Astrocyte of the hippocampus (primary cell): ENCODE measurements at regions not wholly inside any gene's neighbourhood (a gene's known extent, or its start where the extent isn't known, plus 50 kb on each side); places are given as distances from the start of the nearest gene placed in this dataset.
"Not testable (repeated sequence)": the region's sequence is repeated elsewhere in the genome, so short reads cannot be mapped to it uniquely, and the experiment has no call there.

Experiments
- DNase-seq: peaks from one replicate; pipeline ENCODE4 v3.0.0; 2011; ENCODE audit warnings: low read depth, low spot score

DNA sequence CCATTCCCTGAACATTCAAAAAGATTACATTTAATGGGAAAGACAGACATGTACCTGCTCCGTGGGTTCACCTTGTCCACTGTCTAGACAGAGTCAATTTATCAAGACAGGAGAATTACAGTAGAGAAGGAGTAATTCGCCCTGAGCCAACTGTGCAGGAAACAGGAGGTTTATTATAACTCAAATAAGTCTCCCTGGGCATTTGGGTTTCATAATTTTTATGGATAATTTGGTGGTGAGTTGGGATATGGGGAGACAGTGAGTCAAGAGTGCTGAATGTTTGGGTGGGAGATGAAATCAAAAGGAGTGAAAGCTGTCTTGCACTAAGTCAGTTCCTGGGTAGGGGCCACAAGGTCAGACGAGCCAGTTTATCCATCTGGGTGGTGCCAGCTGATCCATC, 165.9 kb upstream of the NAMPT start:
- DNase-seq: no peak

DNA sequence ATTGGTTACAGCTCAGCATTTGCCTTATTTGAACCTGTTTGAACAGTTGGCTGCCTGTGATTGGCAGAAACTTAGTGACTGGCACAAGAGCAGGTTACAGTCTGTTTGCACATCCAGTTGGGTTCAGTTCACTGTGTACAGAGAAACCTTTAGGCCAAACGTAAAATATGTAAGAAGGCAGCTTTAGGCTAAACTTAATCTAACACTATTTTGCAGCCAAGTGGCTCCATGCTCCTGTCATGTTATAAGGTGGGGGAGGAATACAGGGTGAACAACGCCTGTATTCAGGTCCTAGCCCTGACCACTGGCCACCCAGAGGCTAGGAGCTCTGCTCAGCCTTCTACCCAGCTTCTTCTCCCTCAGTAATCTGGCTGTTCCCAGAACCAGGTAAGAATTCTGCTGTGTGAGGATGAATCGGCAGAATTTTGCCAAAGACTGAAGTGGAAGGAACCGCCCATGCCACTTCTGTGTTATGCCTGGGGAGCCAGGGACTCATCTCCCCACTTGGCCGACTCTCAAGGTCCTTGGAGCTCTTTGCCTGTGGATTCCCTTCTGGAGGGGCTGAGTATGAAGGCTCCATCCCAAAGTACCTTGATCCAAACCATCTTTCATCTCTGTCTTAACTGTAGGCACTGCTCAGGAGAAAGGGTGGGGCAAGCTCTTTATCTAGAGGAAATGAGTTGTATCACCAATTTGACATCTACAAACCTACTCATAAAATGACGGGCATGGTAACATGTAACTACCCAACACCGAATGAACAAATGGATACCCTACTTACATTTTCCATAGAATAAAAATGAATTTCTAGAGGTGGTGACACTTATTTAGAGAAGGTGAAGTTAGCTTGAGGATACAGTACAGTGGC, 164.4 kb upstream of the NAMPT start:
- DNase-seq: no peak

DNA sequence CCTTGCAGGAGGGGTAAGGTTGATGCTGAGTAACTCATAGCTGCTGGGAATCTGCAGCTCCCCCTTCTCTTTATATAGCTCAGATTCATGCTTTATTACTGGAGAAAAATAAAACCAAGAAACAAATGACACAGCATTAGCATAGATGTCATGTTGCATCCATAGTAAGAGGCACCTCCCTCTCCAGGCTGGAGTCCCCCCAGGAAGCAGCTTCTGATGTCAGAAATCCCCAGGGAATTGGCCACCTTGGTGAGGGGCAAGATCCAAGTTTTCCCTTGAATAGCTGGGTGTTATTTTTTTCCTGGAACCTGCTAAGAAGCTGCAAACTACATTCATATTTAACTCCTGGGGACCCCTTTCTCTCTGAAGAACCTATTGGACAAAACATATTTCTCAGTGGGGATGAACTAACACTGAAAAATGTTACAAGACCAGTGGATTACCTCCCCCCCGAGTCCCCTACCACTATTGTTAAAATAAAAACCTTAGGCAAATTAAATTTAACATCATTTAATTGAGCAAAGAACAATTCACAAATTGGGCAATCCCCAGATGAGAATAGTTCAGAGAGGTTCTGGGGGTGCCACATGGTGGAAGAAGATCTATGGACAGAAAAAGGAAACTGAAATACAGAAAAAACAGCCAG, 163.7 kb upstream of the NAMPT start:
- DNase-seq: no peak

DNA sequence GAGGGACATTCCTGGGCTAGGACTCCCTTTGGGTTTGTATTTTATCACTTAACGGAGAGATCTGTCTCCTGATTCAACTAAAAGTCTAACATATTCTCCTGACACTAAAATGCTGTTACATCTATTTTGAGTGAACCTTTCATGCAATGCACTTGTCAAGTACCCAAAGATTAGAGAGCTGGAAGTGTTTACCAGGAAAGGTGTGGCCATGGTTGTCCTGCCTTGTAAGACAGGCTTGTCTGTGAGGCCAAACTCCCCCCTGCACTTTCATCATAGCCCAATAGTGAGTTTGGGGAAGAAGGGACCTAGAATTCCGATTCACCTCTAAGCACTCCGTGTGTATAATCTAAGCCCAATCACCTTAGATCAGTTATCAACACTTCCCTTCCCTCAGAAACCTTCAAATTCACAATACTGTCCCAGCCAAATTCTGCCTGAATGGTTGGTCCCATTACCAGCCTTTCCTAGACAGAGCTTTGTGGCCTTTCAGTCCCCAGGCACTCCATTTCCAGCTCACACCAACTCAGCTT, 162.6 kb upstream of the NAMPT start:
- no peak for DNase-seq

DNA sequence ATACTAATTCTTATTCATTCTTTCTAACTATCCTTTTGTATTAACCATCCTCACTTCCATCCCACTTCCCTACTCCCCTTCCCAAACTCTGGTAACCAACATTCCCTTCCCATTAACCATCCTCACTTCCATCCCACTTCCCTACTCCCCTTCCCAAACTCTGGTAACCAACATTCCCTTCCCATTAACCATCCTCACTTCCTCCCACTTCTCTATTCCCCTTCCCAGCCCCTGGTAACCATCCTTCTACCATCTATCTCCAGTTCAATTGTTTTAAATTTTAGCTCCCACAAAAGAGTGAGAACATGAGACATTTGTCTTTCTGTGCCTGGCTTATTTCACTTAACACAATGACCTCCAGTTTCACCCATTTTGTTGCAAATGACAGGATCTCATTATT, 160.6 kb upstream of the NAMPT start:
- DNase-seq: not testable (repeated sequence)

DNA sequence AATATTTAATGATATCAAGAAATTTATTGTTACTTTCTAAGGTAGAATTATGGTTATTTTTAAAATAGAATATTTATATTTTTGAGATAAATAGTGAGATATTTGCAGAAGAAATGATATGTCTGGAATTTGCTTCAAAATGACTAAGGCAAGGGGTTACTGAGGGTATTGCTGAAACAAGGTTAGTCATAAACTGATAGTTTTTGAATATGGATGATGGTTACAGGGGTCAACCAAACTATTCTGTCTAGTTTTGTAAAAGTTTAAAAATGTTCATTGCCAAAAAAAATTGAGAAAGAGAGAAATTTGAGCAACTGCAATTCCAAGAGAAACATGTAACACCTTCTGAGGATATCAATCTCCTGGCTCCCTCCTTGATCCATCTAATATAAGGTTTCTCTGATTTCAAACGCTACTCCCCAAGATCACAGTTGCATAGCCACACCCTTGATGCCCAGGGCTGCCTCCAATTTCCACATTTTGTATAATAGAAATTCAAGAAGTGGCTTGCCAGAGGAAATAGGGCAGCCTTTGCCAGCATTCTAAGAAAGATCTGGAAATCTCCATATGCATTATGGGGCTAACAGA, 159.4 kb upstream of the NAMPT start:
- DNase-seq: no peak

DNA sequence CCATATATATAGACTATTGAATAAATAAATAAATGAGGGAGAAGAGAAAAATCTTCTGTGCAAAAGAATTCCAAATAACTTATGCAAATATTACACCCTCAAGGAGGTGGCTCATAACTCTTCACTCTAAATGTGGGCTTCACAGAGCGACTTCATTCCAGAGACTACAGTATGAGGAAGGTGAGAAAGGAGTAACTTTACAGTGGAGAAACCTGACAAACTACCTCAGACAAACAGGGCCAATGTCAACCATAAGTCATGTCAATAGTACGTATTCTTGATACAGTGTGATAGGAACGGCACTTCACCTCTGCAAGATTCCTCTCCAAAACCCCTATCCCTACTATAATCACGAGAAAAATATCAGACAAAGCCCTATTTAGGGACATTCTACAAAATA, 158.4 kb upstream of the NAMPT start:
- DNase-seq: no peak

DNA sequence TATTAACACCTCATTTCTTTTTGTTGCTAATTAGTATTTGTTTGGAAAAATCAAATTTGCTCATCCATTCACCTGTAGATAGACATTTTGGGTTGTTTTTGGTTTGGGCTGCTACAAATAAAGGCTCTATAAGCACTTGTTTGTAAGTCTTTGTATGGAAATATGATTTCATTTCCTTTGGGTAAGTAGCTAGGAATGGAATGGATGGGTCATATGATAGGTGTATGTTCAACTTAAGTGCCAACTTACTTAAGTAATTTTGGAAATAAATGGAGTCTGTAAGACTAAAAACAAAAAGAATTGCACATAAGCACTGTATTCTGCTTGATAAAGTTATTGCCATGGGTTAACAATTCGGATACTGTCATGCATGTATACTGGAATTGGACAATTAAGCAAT, 157.7 kb upstream of the NAMPT start:
- DNase-seq: no peak

DNA sequence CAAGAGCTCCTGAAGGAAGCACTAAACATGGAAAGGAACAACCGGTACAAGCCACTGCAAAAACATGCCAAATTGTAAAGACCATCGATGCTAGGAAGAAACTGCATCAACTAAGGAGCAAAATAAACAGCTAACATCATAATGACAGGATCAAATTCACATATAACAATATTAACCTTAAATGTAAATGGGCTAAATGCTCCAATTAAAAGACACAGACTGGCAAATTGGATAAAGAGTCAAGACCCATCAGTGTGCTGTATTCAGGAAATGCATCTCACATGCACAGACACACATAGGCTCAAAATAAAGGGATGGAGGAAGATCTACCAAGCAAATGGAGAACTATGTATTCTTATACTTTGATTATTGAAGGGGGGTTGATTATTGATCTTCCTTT, 156.6 kb upstream of the NAMPT start:
- DNase-seq: not testable (repeated sequence)

DNA sequence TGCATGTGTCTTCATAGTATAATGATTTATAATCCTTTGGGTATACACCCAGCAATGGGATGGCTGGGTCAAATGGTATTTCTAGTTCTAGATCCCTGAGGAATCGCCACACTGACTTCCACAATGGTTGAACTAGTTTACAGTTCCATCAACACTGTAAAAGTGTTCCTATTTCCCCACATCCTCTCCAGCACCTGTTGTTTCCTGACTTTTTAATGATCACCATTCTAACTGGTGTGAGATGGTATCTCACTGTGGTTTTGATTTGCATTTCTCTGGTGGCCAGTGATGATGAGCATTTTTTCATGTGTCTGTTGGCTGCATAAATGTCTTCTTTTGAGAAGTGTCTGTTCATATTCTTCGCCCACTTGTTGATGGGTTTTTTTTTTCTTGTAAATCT, 152.2 kb upstream of the NAMPT start:
- not testable (repeated sequence) for DNase-seq

DNA sequence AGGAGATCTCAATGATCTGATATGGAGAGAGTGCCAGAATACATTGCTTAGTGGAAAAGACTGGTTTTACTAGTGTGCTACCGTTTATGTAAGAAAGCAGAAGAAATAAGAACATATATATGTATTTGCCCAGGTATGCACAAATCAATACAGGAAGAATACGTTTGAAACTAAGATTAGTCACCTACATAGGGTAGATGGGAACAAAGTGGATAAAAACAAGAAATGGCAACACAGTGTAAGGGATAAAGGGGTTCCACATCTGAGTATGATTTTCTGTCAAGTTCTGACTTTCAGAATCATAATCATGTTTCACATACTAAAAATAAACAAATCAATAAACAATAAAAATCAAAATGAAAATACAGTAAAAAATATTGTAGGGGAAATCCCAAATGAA, 148.6 kb upstream of the NAMPT start:
- no peak for DNase-seq

DNA sequence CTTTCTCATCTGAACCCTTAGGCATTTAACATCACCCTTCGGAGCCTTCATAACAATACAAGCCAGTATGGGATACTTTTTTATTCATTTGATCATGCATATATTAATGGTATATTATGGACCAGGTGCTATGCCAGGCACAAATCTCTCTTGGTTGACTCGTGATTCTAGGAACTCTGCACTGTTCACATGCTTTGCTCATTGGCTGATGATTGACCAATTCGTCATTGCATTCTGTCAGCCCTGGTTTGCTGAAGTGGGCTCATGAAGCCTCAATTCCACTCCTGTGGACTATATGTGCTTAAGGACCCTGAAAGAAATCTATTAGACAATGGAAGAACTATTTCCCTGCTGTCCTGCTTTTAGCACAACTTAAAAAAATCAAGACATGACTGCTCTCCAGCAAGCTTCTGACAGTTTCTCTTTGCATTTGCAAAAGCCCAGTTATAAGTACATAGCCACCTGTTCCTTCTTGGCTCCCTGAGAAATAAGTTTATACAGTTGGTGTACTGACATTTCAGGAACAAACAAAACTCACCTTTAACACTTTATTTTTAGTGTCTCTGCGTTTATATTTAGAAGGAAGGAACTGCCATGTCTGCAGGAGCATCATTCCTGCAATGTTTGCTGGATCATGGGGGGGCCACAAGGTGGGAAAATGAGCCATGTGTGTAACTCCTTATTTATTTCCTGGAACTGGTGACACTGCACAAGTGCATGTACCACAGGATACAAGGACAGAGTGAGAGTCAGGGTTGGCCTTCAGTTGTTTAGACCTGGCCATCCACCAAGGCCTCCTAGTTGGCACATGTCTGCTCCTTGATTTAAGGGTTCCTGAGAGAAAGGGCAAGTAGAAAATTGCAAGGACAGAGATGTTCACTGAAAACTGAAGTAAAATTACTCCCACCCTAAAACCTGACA, 146.0 kb upstream of the NAMPT start:
- no peak for DNase-seq

DNA sequence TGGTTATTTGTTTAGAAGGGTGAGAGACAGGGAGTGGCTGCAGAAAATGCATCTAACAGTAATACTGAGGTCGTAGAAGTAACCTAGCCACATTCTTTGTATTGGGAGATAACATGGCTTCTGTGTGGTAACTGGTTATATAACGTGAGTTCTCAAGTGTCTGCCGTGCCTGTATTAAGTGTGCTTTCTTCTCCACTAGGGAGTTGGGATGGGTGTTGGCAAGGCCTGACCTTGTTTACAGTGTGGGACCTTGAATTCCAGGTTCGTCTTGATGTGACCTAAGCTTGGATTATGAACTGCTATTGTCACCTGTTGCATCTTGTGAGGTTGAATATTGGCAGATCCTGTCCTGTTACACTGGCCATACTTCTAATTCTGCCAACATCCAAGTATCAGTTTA, 145.3 kb upstream of the NAMPT start:
- DNase-seq: no peak

DNA sequence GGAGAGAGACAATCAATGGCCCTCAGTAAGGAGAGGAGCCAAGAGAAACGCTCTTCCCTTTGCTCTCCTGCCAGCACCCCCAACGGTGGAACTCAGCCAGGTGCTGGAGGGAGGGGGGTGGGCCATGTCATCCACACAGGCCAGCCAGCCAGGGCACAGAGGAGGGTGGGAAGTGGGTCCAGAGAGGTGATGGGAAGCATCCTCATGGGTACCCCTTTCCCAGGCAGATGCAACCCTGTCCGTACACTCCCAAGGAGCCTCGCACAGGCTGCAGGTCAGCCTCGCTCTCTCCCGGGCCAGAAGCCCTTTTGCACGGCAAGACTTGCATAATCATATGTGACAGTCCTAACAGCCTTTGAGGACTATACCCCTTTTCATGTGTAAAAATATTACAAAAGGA, 142.0 kb upstream of the NAMPT start:
- DNase-seq: no peak

DNA sequence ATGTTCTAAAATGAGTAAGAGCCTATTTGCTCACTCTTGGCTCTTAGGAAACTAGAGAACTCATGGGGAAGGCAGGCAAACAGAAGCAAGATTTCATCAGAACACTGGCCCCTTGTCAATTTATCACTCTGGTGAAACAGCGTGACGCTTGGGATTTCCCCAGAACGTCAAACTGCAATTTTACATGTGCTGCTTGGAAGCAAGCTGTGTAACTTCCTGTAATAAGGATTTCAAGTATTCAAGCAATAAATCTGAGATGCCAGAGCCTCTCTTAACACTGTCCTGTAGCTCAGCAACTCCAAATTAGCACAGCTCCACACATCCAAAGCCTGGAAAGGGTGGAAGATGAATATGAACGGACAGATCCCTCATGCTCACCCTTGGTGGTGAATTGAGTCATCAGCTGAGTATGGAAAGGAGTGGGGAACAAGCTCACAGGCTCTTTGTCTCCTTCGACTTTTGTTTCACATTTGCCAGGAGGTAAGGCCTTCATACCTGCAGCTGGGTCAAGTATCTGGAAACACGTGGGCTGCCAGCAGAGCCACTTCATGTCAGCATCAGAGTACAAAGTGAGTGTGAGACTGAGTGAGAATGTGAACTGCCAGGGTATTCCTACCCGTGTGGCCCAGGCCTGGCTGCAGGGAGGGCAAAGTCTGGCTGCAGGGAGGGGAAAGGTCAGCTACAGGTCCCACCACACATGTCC, 140.4 kb upstream of the NAMPT start:
- peak; percentile 94 for DNase-seq

DNA sequence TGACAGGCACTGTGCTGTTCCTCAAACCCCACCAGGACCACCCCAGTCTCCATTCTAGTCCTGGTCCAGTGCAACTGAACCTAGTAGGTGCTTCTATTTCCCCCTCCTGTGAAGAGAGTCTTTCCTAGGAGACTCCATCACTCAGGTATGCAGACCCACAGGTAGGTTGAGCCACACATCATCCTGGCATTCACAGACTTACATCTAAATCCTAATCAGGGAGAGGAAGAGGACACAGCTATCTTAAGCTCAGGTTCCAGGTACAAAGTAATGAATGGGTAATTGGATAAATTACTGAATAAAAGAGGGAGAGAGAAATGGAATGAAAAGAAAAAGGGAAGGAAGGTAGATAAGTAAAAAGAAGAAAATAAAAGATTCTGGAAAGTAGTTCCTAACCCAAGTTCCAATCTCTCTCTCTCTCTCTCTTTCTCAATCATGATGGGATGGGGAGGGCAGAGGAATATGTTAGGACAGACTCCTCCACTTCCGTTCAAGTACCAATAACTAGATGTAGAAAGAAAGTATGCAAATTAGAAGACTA, 139.8 kb upstream of the NAMPT start:
- DNase-seq: no peak

DNA sequence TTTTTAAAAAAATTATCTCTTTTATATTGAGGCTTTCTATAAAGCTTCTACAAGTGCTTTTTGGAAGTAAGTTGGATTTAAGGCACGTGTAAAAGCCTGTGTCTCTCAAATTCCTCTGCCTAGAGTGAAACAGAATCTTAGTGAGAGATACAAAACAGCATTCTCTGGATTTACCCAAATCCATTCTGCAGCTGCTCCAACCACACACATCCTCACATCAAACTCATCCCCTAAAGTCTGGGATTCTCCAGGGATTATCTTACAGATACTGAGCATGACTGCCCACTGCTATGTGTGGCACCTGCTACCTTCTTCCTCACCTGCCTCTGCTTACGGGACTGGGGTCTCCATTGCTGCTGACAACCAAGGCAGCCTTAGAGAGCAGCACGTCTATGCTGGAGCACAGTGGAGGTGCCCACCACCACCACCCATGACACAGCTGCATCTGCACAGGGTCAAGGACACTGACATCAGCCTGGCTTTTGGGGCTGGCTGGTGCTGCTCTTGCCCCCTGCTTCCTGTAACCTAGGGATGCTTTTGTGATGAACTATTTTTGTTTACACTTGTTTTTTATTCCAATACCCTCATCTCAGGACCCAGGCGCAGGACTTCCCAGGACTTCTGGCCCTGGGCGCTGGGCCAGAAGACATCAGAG, 139.2 kb upstream of the NAMPT start:
- DNase-seq: no peak

DNA sequence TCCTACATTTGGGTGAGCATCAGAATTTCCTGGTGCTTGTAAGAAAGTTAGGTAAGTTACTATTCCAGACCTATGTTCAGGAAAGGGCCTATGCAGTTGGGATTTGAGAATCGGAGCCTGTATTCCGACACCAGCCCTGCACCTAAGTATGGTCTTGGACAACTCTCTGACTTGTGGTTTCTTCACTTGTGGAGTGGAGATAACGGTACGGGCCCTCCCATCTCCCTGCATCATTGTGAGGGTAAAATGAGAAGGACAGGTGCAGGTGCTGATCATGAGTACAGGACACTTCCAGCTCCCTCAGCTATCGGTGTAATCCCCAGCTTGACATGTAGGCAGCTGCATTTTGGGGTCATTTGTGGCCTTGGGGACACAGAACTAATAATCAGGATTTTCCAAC, 138.3 kb upstream of the NAMPT start:
- DNase-seq: no peak

DNA sequence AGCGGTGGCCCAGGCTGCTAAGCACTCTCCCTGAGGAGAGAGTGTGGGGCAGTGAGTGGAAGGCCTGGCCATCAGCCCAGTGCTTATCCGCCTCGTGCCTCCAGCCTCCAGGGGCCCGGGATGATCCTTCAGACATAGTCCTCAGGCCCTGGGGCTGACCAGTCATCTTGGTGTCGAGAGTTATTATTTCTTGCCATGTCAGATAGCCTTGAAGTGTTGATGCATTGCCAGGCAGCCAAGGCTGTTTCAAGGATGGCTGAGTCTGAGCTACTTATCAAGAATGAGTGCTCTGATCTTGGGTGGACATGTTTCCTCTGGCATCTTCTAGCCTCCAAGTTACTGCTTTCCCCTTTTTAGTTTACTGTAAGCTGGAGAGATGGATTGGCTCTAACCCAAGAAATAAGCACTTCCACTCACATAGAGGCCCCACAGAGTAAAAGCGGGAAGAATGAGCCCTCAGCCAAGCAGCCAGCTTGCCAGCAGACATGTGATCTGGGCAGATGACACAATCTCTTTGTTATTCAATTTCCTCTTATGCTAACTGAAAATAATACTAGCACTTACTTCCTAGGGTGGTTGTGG, 136.5 kb upstream of the NAMPT start:
- peak; percentile 87 for DNase-seq

DNA sequence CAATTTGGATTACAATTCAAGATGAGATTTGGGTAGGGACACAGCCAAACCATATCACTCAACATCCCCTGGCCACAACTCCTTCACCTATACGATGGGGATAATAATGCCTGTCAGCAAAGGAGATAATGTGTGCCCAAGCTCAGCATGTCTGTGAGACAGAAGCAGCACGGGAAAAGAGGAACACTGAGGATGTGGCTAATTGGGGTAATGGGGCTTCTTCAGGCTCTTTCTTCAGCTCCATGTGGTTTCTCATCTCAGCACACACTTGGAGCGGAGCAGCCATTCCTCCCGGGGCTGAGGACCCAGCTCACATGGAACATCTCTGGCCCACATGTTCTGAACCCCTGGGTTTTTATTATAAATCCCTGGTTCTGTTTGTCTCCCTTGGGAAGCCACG, 136.0 kb upstream of the NAMPT start:
- no peak for DNase-seq
